Osteocyte (in vitro differentiated cells): ENCODE measurements at regions not wholly inside any gene's neighbourhood (a gene's known extent, or its start where the extent isn't known, plus 50 kb on each side); places are given as distances from the start of the nearest gene placed in this dataset.
"Not testable (repeated sequence)": the region's sequence is repeated elsewhere in the genome, so short reads cannot be mapped to it uniquely, and the experiment has no call there.

ENCODE experiments used
- DNase-seq: peaks from one replicate; pipeline ENCODE4 v3.0.0; 2021; ENCODE audit warnings: mixed read lengths; ENCODE audit not compliant: unreplicated experiment; ENCODE audit errors: extremely low spot score
- H3K27ac Mint-ChIP-seq: one replicate; pipeline ENCODE4 v1.8.0; 2021; ENCODE audit warnings: mild to moderate bottlenecking, mixed read lengths; ENCODE audit not compliant: unreplicated experiment
- H3K27me3 Mint-ChIP-seq: one replicate; pipeline ENCODE4 v1.8.0; 2021; ENCODE audit warnings: mixed read lengths; ENCODE audit not compliant: unreplicated experiment
- H3K36me3 Mint-ChIP-seq: one replicate; pipeline ENCODE4 v1.8.0; 2021; ENCODE audit warnings: mixed read lengths; ENCODE audit not compliant: unreplicated experiment
- H3K4me1 Mint-ChIP-seq: one replicate; pipeline ENCODE4 v1.8.0; 2021; ENCODE audit warnings: mixed read lengths; ENCODE audit not compliant: unreplicated experiment
- H3K4me3 Mint-ChIP-seq: one replicate; pipeline ENCODE4 v1.8.0; 2021; ENCODE audit warnings: mild to moderate bottlenecking, moderate library complexity, mixed read lengths; ENCODE audit not compliant: unreplicated experiment
- H3K9me3 Mint-ChIP-seq: one replicate; pipeline ENCODE4 v1.8.0; 2021; ENCODE audit warnings: mixed read lengths; ENCODE audit not compliant: unreplicated experiment
- TF ChIP-seq, protein P1 (sequence below): fragments of 200-600 bp; sonication (generic); IDR thresholded peaks from 2 replicates; pipeline ENCODE4 v1.5.0; 2021; ENCODE audit warnings: antibody characterized with exemption, mild to moderate bottlenecking, moderate library complexity

DNA sequence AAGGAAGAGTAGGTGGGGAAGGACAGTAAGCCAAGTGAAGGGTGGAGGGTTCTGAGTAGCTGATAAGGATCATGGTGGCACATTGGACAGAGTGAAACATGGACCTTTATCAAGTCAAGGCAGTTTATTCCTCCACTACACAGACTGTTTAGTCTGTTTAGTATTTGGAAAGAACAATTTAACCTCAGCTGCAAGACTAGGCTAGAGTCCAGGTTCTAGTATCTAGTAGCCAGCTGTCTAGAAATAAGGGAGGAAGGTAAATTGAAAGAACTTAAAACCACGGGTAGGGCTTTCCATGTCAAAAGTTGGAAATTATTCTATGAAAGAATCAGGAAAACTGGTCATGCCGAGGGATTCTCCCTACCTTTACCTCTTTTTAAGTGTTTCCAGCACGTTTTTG is 140.1 kb upstream of the MED14 start:
- Mint-ChIP-seq H3K4me1 (peaks cover 10% of the 10 kb centered on the region), H3K36me3 (no peaks in the 10 kb centered on the region), H3K27ac (no peak overlapping the region), H3K4me3 (no peak overlapping the region), H3K27me3 (no peaks in the 10 kb centered on the region), H3K9me3 (peaks cover 4% of the 10 kb centered on the region)
- DNase-seq, result no peak
- TF ChIP-seq, protein P1, sequence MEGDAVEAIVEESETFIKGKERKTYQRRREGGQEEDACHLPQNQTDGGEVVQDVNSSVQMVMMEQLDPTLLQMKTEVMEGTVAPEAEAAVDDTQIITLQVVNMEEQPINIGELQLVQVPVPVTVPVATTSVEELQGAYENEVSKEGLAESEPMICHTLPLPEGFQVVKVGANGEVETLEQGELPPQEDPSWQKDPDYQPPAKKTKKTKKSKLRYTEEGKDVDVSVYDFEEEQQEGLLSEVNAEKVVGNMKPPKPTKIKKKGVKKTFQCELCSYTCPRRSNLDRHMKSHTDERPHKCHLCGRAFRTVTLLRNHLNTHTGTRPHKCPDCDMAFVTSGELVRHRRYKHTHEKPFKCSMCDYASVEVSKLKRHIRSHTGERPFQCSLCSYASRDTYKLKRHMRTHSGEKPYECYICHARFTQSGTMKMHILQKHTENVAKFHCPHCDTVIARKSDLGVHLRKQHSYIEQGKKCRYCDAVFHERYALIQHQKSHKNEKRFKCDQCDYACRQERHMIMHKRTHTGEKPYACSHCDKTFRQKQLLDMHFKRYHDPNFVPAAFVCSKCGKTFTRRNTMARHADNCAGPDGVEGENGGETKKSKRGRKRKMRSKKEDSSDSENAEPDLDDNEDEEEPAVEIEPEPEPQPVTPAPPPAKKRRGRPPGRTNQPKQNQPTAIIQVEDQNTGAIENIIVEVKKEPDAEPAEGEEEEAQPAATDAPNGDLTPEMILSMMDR, result no peak

DNA sequence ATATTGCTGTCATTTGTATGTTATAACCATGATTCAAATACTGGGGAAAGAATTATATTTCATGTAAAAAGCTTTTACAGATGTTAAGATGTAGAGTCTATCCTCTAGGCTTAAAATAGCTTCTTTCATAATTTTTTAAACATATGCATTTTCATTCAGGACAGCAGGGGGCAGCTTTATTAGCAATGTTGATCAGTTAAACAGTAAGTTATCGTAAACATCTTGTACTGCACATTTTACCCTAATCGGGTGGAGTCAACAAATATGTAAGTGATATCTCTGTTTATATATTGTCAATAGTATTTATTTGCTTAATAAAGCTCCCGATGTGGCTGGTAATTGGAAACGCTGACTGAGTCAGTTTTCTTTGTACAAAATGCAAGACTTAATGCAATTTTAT is 142.5 kb upstream of the MED14 start:
- Mint-ChIP-seq H3K4me1 (no peaks in the 10 kb centered on the region), H3K27ac (no peak overlapping the region), H3K9me3 (peaks cover 4% of the 10 kb centered on the region), H3K36me3 (no peaks in the 10 kb centered on the region), H3K4me3 (no peak overlapping the region), H3K27me3 (no peaks in the 10 kb centered on the region)
- DNase-seq, result no peak
- TF ChIP-seq, protein P1, result peak; percentile 50

DNA sequence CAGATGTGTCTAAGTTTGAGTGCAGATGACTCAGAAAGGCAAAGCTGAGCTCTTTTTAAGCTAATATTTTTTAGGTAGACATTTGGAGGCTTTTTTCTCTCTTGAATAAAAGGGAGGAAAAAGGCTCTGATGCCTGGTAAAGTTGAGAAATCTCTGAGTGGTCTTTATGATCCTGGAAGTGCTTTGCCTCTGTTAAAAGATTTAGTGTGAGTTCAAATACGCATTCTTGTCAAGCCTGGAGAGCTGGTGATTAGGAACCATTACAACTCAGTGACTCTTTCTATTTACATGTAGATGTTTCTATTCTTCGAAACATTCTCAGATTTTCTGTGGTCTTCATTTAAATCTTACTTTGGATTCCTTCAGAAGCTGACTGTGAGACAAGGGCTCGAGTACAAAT is 143.4 kb upstream of the MED14 start:
- Mint-ChIP-seq H3K36me3 (no peaks in the 10 kb centered on the region), H3K4me3 (no peak overlapping the region), H3K27me3 (no peaks in the 10 kb centered on the region), H3K27ac (no peak overlapping the region), H3K9me3 (peaks cover 4% of the 10 kb centered on the region), H3K4me1 (peaks cover 3% of the 10 kb centered on the region)
- TF ChIP-seq, protein P1, result no peak
- no peak for DNase-seq

DNA sequence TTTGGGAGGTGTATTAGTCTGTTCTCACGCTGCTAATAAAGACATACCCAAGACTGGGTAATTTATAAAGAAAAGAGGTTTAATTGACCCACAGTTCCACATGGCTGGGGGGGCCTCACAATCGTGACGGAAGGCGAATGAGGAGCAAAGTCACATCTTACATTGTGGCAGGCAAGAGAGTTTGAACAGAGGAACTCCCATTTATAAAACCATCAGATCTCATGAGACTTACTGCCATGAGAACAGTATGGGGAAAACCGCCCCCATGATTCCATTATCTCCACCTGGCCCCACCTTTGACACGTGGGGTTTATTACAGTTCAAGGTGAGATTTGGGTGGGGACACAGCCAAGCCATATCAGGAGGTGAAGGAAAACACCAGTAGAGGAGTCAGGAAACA is 143.8 kb upstream of the MED14 start:
- not testable (repeated sequence) for H3K27me3 Mint-ChIP-seq, H3K4me3 Mint-ChIP-seq, H3K36me3 Mint-ChIP-seq, H3K9me3 Mint-ChIP-seq, DNase-seq, H3K4me1 Mint-ChIP-seq, H3K27ac Mint-ChIP-seq

GRCh38 chrX:40880712-40881111 is 145.4 kb upstream of the MED14 start:
- Mint-ChIP-seq H3K36me3 (no peaks in the 10 kb centered on the region), H3K9me3 (peaks cover 4% of the 10 kb centered on the region), H3K4me1 (peaks cover 3% of the 10 kb centered on the region), H3K27me3 (no peaks in the 10 kb centered on the region), H3K27ac (no peak overlapping the region), H3K4me3 (no peak overlapping the region)
- TF ChIP-seq, protein P1, result no peak
- DNase-seq, result no peak

DNA sequence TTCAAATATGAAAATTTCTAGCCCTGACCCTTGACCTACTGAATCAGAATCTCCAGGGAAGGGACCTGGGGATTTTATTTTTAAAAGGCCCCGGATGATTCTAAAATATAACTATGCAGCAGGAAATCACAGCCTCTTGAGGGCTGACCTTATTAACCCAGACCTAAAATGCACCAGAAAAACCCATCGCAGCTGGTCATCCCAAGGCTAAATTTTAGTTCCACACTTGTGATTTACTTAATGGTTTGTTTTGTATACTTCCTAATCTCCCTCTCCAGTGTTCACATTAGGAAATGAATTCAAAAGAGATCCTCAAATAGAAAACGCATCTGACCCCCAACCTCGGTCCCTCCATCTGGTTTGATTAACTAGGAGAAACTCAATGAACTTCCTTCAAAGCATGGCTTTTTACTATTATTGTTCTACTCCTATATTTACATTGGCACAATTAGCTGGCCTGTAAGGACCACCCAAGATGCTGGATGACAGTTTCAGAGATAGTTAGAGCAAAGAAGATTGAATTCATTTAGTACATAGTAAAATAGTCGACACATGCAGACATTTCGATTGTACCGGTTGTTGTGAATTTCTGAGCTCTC is 147.8 kb upstream of the MED14 start:
- no peak overlapping the region for H3K27ac Mint-ChIP-seq
- H3K36me3 Mint-ChIP-seq, result no peaks in the 10 kb centered on the region
- peaks cover 4% of the 10 kb centered on the region for H3K9me3 Mint-ChIP-seq
- H3K4me3 Mint-ChIP-seq, result no peak overlapping the region
- no peak for DNase-seq
- H3K27me3 Mint-ChIP-seq, result no peaks in the 10 kb centered on the region
- H3K4me1 Mint-ChIP-seq, result peaks cover 9% of the 10 kb centered on the region
- TF ChIP-seq, protein P1, result no peak
